ENCODE measurements at regions not wholly inside any gene's neighbourhood (a gene's known extent, or its start where the extent isn't known, plus 50 kb on each side); places are given as distances from the start of the nearest gene placed in this dataset.

- TF ChIP-seq CTCF (conservative IDR thresholded peaks at IDR 0.05; ENCODE audit: low read depth, low read length): no peak
- no peak for TF ChIP-seq EZH2 (IDR thresholded peaks at IDR 0.05; ENCODE audit: borderline replicate concordance, low read depth, low read length, poor library complexity, severe bottlenecking)
Measured at GRCh38 chr11:90823446-90823845, 600.6 kb upstream of the CHORDC1 start.
